Nephron progenitor cell (in vitro differentiated cells): ENCODE measurements at regions not wholly inside any gene's neighbourhood (a gene's known extent, or its start where the extent isn't known, plus 50 kb on each side); places are given as distances from the start of the nearest gene placed in this dataset.

Experiments used
- DNase-seq: peaks from one replicate; pipeline ENCODE4 v3.0.0; 2021
- H3K27ac Mint-ChIP-seq: 2 replicates; pipeline ENCODE4 v1.8.0; 2021; ENCODE audit warnings: mild to moderate bottlenecking, moderate library complexity, mixed read lengths
- H3K27me3 Mint-ChIP-seq: 2 replicates; pipeline ENCODE4 v1.8.0; 2021; ENCODE audit warnings: mild to moderate bottlenecking, low read depth, mixed read lengths; ENCODE audit not compliant: poor library complexity
- H3K36me3 Mint-ChIP-seq: 2 replicates; pipeline ENCODE4 v1.8.0; 2021; ENCODE audit warnings: low read depth, mixed read lengths
- H3K4me1 Mint-ChIP-seq: 2 replicates; pipeline ENCODE4 v1.8.0; 2021; ENCODE audit warnings: mixed read lengths
- H3K4me3 Mint-ChIP-seq: 2 replicates; pipeline ENCODE4 v1.8.0; 2021; ENCODE audit warnings: mild to moderate bottlenecking, moderate library complexity, mixed read lengths
- H3K9me3 Mint-ChIP-seq: 2 replicates; pipeline ENCODE4 v1.8.0; 2021; ENCODE audit warnings: mild to moderate bottlenecking, moderate library complexity, mixed read lengths
- TF ChIP-seq, protein P1 (sequence below): fragments of 200-600 bp; sonication (generic); IDR thresholded peaks from 2 replicates; pipeline ENCODE4 v1.5.0; 2021; ENCODE audit warnings: antibody characterized with exemption

- Mint-ChIP-seq H3K27ac (no peak overlapping the region), H3K4me3 (no peak overlapping the region), H3K9me3 (no peaks in the 10 kb centered on the region), H3K4me1 (peaks cover 3% of the 10 kb centered on the region), H3K27me3 (no peaks in the 10 kb centered on the region), H3K36me3 (no peaks in the 10 kb centered on the region)
- TF ChIP-seq, protein P1, sequence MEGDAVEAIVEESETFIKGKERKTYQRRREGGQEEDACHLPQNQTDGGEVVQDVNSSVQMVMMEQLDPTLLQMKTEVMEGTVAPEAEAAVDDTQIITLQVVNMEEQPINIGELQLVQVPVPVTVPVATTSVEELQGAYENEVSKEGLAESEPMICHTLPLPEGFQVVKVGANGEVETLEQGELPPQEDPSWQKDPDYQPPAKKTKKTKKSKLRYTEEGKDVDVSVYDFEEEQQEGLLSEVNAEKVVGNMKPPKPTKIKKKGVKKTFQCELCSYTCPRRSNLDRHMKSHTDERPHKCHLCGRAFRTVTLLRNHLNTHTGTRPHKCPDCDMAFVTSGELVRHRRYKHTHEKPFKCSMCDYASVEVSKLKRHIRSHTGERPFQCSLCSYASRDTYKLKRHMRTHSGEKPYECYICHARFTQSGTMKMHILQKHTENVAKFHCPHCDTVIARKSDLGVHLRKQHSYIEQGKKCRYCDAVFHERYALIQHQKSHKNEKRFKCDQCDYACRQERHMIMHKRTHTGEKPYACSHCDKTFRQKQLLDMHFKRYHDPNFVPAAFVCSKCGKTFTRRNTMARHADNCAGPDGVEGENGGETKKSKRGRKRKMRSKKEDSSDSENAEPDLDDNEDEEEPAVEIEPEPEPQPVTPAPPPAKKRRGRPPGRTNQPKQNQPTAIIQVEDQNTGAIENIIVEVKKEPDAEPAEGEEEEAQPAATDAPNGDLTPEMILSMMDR, result no peak
- DNase-seq, result no peak
Observed at GRCh38 chr2:221111739-221112138, 460.4 kb downstream of the EPHA4 start.

GRCh38 chr2:221112744-221113143, 459.4 kb downstream of the EPHA4 start:
- H3K27me3 Mint-ChIP-seq, result no peaks in the 10 kb centered on the region
- no peaks in the 10 kb centered on the region for H3K36me3 Mint-ChIP-seq
- H3K9me3 Mint-ChIP-seq, result no peaks in the 10 kb centered on the region
- TF ChIP-seq, protein P1, result no peak
- no peak for DNase-seq
- no peak overlapping the region for H3K4me3 Mint-ChIP-seq
- no peak overlapping the region for H3K27ac Mint-ChIP-seq
- no peaks in the 10 kb centered on the region for H3K4me1 Mint-ChIP-seq

DNA sequence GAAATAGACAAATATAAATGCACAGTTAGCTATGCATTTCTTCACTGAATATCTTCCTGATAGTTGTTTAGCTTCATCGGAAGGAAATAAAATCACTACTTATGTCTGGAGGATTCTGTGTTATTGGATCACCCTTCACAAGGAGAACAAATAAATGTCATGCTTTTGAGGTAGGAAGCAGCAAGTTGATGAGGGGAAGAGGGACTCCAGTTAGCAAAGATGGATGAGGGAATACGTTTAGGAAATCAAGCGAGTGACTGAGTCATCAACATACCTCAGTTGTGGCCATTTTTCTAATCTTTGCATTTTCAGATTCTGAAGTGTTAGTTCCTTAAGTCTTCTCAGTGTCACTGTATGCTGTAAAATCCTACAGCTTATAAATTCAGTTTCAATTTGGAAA, 456.2 kb downstream of the EPHA4 start:
- no peaks in the 10 kb centered on the region for H3K9me3 Mint-ChIP-seq
- H3K4me1 Mint-ChIP-seq, result no peaks in the 10 kb centered on the region
- TF ChIP-seq, protein P1, result no peak
- H3K27me3 Mint-ChIP-seq, result no peaks in the 10 kb centered on the region
- DNase-seq, result no peak
- H3K36me3 Mint-ChIP-seq, result no peaks in the 10 kb centered on the region
- H3K4me3 Mint-ChIP-seq, result no peak overlapping the region
- H3K27ac Mint-ChIP-seq, result peak overlapping the region; percentile 14

- H3K9me3 Mint-ChIP-seq, result no peaks in the 10 kb centered on the region
- TF ChIP-seq, protein P1, result no peak
- H3K27me3 Mint-ChIP-seq, result peaks cover 4% of the 10 kb centered on the region
- peaks cover 5% of the 10 kb centered on the region for H3K4me1 Mint-ChIP-seq
- no peak overlapping the region for H3K27ac Mint-ChIP-seq
- no peak for DNase-seq
- H3K4me3 Mint-ChIP-seq, result no peak overlapping the region
- no peaks in the 10 kb centered on the region for H3K36me3 Mint-ChIP-seq
Observed at GRCh38 chr2:221120643-221121042, 451.5 kb downstream of the EPHA4 start.

- Mint-ChIP-seq H3K27ac (no peak overlapping the region), H3K27me3 (peaks cover 4% of the 10 kb centered on the region)
Observed at GRCh38 chr2:221123396-221123795, 448.7 kb downstream of the EPHA4 start.

More at GRCh38 chr2:221123396-221123795, 448.7 kb downstream of the EPHA4 start:
- Mint-ChIP-seq H3K9me3 (peaks cover 18% of the 10 kb centered on the region), H3K4me3 (no peak overlapping the region), H3K4me1 (peaks cover 5% of the 10 kb centered on the region), H3K36me3 (peaks cover 13% of the 10 kb centered on the region)
- no peak for DNase-seq
- TF ChIP-seq, protein P1, result no peak
